ENCODE measurements at regions not wholly inside any gene's neighbourhood (a gene's known extent, or its start where the extent isn't known, plus 50 kb on each side); places are given as distances from the start of the nearest gene placed in this dataset.

DNA sequence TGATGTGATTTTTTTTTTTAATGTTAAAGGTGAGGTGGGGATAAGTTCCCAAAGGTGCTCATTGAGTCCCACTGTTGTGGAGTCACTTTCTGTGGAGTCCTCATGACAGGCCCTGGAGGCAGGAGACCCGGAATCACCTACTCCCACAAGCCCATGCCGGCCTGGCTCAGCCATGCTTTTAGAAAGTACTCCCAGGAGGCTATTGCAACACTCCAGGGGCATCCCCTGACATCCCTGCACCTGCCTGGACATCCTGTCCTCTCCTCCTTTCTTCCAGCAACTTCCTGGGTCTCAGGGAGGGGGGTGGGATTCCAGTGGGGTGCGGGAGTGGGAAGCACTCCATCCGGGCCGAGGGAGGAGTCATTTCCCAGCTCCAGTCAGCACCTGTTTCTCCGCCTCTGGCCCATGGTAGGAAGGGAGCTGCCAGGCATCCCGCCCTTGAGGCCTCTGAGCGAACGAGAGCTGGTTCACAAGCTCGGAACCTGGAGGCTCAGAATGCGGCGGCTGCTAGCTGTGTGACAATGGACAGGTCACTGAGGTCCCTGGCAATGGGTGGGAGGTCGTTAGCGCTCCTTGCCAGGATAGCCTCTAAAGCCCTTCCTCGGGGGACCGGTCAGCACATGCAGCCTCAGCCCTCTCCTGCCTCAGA, 163.9 kb upstream of the ID2 start:
- no peak for DNase-seq (ENCODE audit: low read depth in 2 of 2)

DNA sequence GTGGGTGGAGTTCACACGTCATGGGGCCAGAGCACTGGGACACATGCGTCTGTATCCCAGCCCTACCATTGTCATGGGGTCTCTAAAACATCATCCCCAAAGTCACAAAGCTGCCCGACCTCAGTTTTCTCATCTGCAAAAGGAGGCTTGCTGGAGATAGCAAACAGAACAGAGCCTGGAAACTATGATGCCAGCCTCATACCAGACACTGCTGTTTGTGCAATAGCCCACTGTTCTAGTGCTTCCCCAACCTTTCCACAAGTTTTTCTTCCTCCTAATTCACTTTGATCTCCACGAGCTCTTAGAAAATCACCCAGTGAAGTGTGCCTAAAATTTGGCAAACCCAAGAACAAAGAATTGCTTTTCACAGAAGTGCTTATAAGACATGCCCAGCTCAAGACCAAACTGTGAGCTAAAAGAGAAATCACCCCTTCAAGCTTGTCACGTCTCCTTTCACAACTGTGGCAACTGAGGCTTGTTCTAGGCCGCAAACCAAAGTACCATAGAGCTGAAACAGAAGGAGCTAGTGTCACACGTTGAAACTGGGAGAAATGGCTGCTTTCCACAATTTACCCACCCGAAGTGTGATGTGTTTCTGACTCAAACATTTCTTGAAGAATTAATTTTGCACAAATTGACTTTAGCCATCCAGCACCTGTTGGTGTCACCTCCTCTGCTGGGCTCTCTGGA, 162.7 kb upstream of the ID2 start:
- no peak for DNase-seq (ENCODE audit: low read depth in 2 of 2)

DNA sequence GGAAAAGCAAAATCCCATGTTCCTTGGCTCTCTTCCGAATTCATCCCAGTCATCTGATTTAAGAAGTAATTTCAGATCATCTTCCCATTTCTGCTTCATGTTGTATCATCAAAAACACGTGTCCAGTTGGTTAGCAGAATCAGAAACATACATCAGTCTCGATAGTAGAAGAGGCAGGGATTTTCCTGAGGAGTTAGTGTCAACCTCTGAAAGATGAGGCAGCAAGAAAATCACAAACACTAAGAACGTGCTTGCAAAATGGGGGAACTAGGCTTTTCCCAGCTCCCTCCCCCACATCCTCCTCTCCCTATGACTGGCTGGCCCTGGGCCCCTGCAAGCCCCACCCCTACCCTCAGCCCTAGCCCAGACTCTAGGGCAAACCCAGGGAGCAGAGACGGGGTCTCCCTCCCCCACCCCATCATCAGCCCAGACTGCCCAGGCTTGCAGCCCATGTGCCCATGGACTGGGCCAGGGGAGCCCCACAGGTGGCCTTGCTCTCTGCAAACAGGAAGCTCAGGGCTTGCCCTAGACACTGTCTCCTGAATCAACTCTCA, 161.0 kb upstream of the ID2 start:
- DNase-seq (ENCODE audit: low read depth in 2 of 2): no peak

DNA sequence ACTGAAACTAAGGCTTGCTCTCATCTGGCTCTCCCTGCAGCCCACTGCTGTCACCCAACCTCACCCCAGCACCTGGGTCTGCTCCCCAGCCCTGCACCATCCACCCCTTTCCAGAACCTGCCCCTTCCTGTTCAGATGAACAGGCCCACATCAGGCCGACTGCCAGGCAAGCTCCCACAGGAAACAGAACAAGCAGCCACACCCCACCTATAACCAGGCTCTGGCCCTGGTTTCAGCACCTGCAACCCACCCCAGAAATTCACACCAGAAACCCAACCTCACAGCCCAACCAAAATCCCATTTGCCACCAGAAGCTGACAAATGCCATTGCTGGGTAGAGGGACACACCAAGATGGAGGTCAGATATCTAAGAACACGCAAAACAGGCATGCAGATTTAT, 159.2 kb upstream of the ID2 start:
- no peak for DNase-seq (ENCODE audit: low read depth in 2 of 2)

DNA sequence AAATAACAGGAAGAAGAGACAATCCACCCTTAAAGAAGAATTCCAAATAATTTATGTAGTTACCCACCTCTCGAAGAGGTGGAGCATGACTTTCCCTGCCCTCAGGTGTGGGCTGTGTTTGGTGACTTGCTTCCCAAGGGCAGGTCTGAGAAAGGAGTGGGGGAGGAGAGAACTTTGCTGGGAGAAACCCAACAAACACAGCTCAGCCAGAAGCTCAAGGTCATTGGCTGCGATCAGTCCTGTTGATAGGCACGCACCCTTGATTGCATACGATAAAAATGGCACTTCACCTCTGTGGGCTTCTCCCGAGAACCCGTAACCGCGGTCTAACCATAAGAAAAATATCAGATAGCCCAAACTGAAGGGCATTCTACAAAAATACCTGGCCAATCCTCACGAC, 157.5 kb upstream of the ID2 start:
- no peak for DNase-seq (ENCODE audit: low read depth in 2 of 2)

DNA sequence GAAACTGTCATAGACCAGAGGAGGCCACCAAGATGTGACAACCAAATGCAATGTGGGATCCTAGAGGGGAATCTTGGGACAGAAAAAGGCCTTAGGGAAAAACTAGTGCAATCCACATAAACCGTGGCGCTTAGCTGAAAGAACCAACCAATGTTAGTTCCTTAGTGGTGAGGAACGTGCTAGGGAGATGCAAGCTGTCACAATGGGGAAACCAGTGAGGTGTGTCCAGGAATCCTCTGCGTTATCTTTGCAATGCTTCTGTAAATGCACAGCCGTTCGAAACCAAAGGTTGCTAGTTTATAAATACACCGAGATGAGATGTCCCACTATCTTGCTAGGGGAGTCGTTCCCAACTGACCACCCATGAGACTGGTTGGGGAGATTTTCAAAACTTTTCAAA, 157.0 kb upstream of the ID2 start:
- DNase-seq (ENCODE audit: low read depth in 2 of 2): no peak

DNA sequence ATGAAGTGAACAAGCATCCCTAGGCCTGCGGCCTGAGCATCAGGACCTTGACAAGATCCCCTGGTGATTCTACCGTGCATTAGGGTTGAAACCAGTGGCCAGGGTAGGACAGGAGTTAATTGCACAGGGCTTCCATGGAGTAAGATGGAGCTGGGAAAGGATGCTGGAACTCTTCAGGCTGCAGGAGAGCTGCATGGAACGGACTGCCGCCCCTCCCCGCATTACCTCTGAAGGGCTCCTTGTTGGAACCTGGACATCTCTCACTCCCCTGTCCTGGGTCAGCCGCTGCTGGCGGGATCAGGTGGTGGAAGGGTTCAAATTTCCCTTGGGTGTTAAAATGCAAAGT, 156.6 kb upstream of the ID2 start:
- no peak for DNase-seq (ENCODE audit: low read depth in 2 of 2)

DNA sequence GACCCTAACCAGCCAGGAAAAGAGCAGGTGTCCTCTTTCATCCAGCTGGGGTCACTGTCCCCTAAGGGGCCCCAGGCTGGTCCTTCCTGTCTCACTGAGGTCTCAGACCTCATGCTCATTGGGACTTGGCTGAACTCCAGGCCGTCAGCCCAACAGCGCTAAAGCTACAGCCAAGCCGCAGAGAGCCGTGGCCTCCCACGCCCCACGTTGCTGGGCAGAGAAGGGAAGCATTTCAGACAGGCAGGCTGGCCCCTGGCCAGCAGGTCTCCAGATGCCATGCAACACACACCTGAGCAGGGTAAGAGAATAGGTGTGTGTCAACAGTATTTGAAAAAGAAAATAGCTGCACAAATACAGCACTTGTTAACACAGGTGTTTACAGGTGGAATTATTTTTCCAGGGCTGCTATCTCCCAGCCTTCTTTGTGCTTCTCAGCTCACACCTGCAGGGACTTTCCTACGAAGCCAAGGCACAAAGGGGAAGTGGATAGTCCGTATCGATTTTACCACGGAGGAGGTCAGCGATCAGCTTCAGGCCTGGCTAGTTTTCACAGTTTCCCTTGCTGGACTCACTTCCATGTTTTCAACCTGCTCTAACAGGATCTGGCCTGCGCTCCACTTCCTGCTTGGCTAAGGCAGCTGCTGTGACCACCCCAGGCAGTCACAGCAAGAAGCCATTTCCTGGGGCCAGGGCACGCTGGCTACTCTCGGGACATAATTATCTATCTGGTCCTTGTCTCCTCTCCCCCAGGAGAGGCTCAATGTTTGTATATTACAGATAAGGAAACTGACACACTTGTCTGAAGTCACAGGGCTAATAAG, 156.1 kb upstream of the ID2 start:
- DNase-seq (ENCODE audit: low read depth in 2 of 2): no peak

DNA sequence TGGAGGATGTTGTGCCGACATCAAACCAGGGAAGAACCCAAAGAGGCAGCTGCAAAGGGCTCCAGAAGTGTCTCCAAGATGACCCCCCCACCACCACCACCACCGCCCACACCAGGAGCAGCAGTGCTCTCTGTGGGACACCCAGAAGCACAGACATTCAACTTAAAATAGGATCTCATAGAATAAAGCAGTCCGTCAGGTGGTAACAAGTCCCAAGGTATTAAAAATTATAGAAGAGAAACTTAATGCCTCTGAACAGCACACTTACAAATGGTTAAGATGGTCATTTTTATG, 155.5 kb upstream of the ID2 start:
- DNase-seq (ENCODE audit: low read depth in 2 of 2): no peak

DNA sequence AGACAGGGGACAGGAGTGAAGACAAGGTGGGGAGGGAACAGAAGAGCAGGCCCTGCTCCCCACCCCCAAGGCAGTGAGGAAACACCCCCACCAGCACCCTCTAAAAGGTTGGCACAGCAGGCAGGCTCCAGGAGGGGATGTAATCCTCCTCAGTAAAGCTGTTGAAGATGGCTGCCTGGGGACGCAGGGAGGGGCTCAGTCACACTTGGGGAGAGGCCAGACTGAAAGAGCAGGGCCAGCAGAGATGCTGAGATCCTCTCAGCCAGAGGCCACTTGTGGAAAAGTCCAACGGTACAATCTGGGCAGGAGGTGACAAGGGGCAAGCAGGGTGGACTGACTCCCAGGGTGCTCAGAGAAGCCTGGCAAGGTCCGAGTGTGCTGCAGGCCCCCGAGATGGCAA, 154.8 kb upstream of the ID2 start:
- no peak for DNase-seq (ENCODE audit: low read depth in 2 of 2)

DNA sequence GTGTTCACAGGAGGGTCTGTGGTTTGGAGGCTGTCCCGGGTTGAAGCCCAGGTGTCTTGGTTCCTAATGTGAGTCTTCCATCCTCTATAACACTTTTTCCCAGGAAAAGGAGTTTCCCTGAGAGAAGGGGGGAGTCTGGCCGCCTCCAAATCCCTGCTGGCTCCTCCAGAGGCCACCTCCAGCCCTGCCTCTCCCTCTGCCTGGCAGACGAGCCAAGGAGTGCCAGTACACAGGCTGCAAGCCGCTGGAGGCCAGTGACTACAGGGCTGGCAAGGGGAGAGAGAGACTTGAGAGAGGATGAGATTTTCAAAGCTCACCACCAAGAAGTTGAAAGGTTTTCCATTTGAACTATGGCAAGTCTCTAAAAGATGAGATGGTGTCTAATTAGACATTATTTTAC, 154.2 kb upstream of the ID2 start:
- no peak for DNase-seq (ENCODE audit: low read depth in 2 of 2)

DNA sequence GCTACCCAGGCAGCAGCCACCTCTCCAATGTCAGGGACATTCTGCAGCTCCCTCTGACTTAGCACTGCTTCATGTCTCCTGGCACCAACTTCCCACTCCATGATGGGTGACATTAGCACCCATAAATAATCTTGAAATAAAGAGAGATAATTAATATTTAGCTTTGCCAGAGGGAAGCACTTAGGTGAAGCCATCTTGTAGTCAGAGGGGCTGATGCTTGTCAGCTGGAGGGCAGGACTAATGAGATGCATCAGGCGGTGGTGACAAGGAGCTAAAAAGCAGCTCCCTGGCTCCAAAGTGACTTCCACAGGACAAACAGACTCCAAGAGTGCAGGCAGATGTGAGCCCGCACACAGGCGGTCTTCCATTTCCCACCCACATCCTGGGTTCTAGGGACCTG, 153.0 kb upstream of the ID2 start:
- DNase-seq (ENCODE audit: low read depth in 2 of 2): no peak

DNA sequence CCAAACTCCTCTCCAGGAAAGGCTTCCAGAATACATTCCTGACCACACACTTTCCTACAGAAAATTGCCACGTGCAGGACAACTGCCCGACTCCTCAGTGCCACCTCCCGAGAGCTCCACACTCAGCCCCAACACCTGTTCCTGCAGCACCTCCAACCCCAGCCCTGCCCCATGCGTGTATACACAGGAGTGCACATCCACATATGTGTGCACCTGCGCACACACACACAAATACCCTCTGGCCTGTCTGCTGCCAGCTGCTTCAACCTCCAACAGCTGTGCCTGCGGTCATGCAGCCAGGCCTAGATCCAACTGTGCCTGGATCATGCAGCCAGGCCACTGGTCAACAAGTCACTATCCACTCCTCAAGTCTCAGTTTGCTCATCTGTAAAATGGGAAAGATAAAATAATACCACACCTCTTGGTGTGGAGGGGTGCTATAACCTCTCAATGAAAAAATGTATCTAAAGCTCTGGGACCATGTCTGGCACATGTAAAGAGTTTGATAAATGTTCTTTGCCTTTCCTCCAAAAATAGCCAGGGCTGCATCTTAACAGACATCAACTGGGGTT, 152.1 kb upstream of the ID2 start:
- DNase-seq (ENCODE audit: low read depth in 2 of 2): no peak

DNA sequence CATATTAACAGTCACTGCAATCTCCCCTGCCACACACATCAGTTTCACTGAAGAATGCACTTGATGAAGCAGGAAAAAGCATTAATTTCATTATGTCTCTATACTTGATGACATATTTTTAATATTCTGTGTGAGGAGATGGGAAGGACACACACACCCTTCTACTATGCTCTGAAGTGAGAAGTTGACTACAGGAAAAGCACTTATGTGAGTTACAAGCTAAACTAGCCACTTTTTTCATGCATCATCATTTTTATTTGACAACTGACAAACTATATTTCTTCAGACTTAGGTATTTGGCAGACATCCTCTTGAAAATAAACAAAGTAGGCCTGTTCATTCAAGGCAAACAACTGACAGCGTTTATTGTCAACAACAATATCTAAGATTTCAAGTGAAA, 150.4 kb upstream of the ID2 start:
- DNase-seq (ENCODE audit: low read depth in 2 of 2): no peak

DNA sequence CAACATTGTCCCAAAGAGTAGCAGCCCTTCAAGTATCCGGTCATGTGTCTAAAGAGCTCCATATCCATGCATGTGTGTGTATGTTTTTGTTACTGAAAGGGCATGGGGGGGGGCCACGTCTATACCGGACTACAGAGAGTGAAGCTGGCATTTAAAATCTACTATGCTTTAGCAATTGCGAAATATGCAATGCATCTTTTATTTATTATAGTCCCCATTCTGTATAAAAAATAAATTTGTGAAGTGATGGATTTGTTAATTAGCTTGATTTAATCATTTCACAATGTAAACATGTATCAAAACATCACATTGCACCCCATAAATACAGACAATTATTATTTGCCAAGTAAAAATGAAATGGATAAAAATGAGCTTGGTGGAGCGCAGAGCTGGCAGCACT, 149.4 kb upstream of the ID2 start:
- DNase-seq (ENCODE audit: low read depth in 2 of 2): no peak

DNA sequence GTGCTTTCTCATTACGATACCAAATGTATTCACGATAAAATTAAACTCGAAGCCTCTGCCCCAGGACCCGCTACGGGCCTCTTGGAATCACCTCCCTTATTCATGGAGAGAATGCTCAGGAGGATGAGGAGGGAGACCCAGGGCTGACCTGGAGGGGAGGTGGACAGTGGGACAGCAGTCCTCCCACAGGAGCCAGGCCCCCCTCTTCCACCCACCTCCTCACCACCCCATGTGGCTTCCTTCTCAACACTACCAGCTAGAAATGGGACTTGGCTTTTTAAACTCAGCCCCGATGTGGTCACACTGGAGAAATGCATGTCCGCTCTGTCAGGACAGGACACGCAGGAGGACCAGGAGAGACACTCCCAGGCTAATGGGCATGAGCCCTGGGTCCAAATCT, 147.9 kb upstream of the ID2 start:
- DNase-seq (ENCODE audit: low read depth in 2 of 2): no peak

DNA sequence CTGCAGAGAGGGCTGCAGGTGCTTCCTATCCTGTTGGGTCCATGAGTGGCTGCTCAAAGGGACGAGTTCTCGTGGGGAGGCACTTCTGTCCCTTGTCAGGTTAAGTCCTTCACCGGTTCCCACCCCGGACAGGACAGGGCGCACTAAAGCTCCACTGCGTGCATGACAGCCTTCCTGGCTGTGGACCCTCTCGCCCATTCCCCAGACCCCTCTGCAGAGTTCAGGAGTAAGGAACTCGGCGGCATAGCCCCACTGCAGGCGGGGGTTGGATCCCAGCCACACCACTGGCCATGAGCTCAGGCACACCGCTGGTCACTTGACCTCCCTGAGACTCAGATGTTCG, 147.5 kb upstream of the ID2 start:
- no peak for DNase-seq (ENCODE audit: low read depth in 2 of 2)

DNA sequence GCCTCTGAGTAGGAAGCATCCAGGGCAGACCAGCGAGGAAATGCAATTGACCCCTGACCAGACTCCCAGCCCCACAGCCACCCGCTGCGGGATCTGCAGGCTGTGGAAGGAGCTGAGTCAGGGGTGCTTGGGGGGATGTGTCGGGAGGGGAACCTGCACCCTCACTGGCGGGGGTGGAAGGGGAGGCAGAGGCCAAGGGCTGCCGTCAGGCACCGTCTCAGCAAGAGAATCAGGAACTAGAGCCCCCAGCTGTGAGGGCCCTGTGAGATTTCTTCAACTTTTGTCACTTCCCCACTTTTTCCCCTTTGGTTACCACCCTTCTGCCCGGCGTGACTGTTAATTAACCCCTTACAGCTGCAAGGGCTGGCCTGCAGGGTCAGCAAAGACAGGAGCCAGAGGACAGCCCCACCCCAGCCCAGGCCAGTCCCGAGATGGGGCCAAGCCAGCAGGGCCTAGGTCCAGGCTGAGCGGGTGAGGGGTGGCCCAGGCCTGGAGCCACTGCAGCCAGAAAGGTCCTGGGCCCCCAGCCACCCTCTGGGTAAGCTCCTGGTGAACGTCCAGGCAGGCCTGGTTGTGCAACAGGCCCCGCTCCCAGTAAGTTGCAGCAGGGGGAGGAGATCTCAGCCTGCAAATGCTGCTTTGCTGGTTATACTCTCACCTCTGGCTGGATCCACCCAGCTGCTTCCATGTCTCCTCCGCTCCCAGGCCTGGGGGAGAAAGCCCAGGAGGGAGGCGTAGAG, 147.0 kb upstream of the ID2 start:
- DNase-seq (ENCODE audit: low read depth in 2 of 2): no peak

DNA sequence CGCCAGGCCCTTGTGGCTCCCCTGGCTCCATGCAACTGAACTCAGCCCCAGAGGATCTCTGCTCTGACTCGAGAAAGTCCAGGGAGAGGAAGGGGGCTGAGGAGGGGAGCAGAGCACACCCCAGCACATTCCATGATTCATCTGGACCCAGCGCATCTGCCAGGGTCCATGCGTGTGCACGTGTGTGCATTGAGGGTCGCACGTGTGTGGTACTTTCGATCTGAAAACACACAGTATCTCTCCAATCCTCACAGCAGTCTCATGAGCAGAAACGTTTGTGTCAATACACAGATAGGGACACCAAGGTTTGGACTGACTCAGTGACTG, 146.4 kb upstream of the ID2 start:
- DNase-seq (ENCODE audit: low read depth in 2 of 2): no peak

DNA sequence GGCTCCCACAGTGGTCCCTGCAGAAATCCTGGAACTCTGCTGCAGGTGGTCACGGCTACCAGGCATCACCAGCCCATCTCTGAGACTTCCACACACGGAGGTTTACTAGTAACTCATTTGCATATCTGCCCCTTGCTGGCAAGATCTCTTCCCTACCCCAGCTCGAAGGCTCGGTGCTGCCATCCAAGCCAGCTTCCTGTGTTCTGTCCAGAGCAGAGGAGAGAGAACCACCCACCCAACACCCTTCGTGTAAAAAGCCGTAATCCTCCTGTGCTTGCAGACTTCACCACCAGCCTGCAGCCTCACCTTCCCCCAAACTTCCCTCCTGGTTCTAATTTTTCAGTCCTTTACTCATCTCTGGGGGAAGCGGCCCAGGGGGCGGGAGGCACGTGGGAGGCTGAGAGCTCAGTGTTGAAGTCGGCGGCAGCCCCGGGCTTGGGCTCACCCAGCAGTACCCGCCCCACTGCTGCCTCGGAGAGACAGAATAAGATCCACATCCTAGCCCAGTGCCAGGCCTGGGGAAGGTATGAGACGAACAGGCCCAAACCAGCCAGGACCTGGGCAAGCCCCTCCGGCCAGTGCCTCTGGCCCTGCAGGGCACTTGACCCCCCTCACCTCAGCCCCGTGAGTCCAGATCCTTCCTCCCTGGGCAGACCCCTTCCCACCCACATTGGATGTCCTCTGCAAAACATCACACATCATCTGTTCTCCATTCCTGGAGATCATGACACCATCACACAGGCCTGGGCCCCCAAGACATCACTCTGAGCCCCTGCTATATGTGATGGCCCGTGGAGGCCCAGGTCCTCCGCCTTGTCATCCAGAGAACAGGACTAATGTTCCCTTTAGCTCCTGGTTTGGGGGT, 145.8 kb upstream of the ID2 start:
- no peak for DNase-seq (ENCODE audit: low read depth in 2 of 2)
